ENCODE measurements at regions not wholly inside any gene's neighbourhood (a gene's known extent, or its start where the extent isn't known, plus 50 kb on each side); places are given as distances from the start of the nearest gene placed in this dataset.

DNA sequence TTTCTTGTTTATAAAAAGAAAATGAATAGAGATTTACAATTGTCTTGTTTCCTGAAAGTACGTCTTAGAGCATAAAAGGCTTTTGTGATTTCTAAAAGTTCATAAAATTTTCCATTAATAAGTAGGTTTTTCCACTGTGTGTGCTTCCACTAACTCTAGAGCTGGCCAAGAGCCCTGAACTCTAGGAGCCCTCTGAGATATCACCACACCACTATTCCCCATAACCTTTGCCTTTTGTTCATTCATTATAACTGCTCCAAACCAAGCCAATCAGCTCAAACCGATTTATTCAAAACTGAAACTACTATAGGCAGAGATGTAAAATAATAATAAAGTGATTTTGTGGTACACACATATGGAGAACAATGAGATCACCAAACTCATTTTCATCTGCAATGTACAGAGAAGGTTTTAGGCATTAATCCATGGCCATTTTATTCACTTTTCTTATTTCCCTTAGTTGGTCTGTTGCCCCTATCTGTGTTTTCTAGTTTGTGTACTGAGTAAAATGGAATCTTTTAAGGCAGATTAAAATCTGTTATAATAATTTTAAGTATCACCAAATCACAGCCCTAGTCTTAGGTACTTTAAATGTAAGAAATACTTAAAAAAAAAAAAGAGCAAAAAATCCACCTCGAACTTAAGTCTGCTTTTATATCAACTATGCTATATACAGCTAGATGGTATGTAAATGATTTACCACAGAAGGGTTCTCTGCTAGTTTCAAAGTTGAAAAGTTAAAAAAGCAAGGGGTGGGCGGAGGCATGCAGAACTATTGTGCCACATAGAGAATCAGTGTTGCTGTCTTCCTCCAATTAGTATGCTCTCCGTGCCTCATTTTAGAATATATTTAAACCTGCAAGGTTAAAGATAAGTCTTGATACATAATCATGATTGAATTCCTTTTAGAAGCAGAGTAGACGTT lies 311.3 kb downstream of the KLF12 start:
- H3K4me1 ChIP-seq = no peaks in the 10 kb centered on the region
- H3K27me3 ChIP-seq (ENCODE audit: control insufficient read depth, insufficient read depth, low read length) = no peaks in the 10 kb centered on the region
- H3K27ac ChIP-seq = no peak overlapping the region
- no peak overlapping the region for H3K4me3 ChIP-seq (ENCODE audit: low read depth, low read length)
- H2AFZ ChIP-seq = no peak overlapping the region
- no peak overlapping the region for H3K9ac ChIP-seq
- no peak overlapping the region for H3K4me2 ChIP-seq (ENCODE audit: low read length)
- no peaks in the 10 kb centered on the region for H3K9me3 ChIP-seq (ENCODE audit: control insufficient read depth, low read length)
- H3K79me2 ChIP-seq = no peaks in the 10 kb centered on the region
- TF ChIP-seq, protein P1, sequence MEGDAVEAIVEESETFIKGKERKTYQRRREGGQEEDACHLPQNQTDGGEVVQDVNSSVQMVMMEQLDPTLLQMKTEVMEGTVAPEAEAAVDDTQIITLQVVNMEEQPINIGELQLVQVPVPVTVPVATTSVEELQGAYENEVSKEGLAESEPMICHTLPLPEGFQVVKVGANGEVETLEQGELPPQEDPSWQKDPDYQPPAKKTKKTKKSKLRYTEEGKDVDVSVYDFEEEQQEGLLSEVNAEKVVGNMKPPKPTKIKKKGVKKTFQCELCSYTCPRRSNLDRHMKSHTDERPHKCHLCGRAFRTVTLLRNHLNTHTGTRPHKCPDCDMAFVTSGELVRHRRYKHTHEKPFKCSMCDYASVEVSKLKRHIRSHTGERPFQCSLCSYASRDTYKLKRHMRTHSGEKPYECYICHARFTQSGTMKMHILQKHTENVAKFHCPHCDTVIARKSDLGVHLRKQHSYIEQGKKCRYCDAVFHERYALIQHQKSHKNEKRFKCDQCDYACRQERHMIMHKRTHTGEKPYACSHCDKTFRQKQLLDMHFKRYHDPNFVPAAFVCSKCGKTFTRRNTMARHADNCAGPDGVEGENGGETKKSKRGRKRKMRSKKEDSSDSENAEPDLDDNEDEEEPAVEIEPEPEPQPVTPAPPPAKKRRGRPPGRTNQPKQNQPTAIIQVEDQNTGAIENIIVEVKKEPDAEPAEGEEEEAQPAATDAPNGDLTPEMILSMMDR (IDR thresholded peaks at IDR 0.05) = no peak
- H3K36me3 ChIP-seq (ENCODE audit: control insufficient read depth, insufficient read depth, low read length) = no peaks in the 10 kb centered on the region

DNA sequence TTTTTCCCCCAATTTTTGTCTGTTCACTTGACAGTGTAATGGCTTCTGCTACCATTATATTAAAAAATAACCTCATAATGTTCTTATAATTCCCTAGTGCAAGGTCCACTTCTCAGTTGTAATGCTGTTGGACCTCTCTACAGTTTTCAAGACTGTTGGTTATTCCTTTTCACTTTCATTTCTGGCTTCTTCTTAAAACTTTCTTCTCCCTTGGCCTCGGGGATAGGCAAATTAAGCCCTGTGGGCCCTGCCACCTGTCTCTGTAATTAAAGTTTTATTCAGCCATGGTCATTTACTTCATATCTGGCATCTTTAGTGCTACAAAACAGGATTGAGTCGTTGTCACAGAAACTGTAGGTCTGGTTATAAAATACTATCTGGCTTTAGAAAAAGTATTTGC lies 313.5 kb downstream of the KLF12 start:
- no peaks in the 10 kb centered on the region for H3K27me3 ChIP-seq (ENCODE audit: control insufficient read depth, insufficient read depth, low read length)
- no peaks in the 10 kb centered on the region for H3K36me3 ChIP-seq (ENCODE audit: control insufficient read depth, insufficient read depth, low read length)
- TF ChIP-seq, protein P1 (IDR thresholded peaks at IDR 0.05) = no peak
- H3K9ac ChIP-seq = no peak overlapping the region
- no peak overlapping the region for H3K4me3 ChIP-seq (ENCODE audit: low read depth, low read length)
- H3K27ac ChIP-seq = no peak overlapping the region
- no peaks in the 10 kb centered on the region for H3K4me1 ChIP-seq
- H3K9me3 ChIP-seq (ENCODE audit: control insufficient read depth, low read length) = no peaks in the 10 kb centered on the region
- H3K79me2 ChIP-seq = no peaks in the 10 kb centered on the region
- H3K4me2 ChIP-seq (ENCODE audit: low read length) = no peak overlapping the region
- H2AFZ ChIP-seq = no peak overlapping the region

DNA sequence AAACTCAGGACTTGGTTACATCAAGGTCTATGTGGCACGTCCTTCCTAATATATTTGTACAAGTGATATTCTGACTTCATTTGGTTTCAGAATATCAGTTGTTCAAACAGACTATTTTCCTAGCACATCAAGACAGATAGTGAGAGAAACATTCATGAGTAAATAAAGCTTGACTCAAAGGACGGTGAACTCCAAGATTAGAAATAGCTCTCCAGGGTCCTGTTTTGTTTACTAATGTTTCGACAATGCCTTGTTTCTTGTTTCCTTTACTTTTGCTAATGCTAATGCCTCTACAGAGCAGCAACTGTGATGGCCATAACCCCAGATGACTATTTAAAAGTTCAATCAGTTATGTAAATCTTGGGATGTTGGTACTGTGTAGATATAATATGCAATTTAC lies 313.9 kb downstream of the KLF12 start:
- Histone ChIP-seq H2AFZ (no peak overlapping the region), H3K9me3 (ENCODE audit: control insufficient read depth, low read length) (no peaks in the 10 kb centered on the region), H3K4me2 (ENCODE audit: low read length) (no peak overlapping the region), H3K27me3 (ENCODE audit: control insufficient read depth, insufficient read depth, low read length) (no peaks in the 10 kb centered on the region), H3K4me1 (no peaks in the 10 kb centered on the region), H3K4me3 (ENCODE audit: low read depth, low read length) (no peak overlapping the region), H3K9ac (no peak overlapping the region), H3K79me2 (no peaks in the 10 kb centered on the region), H3K27ac (no peak overlapping the region), H3K36me3 (ENCODE audit: control insufficient read depth, insufficient read depth, low read length) (no peaks in the 10 kb centered on the region)
- TF ChIP-seq, protein P1 (IDR thresholded peaks at IDR 0.05) = no peak

DNA sequence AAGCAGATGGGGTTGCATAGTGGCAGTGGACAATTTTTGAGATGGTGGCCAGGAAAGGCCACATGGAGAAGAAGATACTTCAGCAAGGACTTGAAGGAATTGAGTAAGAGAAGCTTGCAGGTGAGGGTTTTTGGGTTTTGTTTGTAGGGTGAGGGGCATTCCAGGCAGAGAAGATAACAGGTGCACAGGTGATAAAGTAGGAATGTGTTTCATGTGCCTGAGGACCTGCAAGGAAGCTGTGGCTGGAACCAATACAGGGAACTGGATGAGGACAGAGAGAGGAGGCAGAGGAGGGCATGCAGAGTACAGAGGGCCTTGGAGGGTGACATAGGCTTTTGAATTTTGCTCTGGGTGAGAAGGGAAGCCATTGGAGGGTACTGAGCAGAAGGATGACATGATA lies 314.5 kb downstream of the KLF12 start:
- Histone ChIP-seq H3K36me3 (ENCODE audit: control insufficient read depth, insufficient read depth, low read length) (no peaks in the 10 kb centered on the region), H3K9ac (no peak overlapping the region), H3K27ac (no peak overlapping the region), H3K4me2 (ENCODE audit: low read length) (no peak overlapping the region), H3K27me3 (ENCODE audit: control insufficient read depth, insufficient read depth, low read length) (no peaks in the 10 kb centered on the region), H2AFZ (no peak overlapping the region), H3K4me1 (no peaks in the 10 kb centered on the region), H3K4me3 (ENCODE audit: low read depth, low read length) (no peak overlapping the region), H3K9me3 (ENCODE audit: control insufficient read depth, low read length) (no peaks in the 10 kb centered on the region), H3K79me2 (no peaks in the 10 kb centered on the region)
- TF ChIP-seq, protein P1 (IDR thresholded peaks at IDR 0.05) = no peak

DNA sequence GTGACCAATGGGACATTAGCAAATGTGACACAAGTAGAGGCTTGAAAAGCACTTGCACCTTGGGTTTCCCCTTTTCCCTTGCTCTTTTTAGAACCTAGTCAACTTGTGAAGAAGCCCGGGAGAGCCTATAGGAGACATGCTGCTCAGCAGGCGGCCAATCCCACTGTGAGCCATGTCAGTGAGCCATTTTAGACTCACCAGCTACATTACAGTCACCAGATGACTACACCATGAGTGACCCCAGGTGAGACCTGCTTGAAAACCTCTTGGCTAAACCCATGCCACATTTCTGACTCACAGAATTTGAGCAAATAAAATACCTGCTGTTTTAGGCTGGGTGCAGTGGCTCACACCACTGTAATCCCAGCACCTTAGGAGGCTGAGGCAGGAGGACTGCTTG lies 317.5 kb downstream of the KLF12 start:
- TF ChIP-seq, protein P1 (IDR thresholded peaks at IDR 0.05) = no peak

More for the DNA sequence above, 317.5 kb downstream of the KLF12 start:
- H3K27me3 ChIP-seq (ENCODE audit: control insufficient read depth, insufficient read depth, low read length) = no peaks in the 10 kb centered on the region
- H3K4me3 ChIP-seq (ENCODE audit: low read depth, low read length) = no peak overlapping the region
- no peaks in the 10 kb centered on the region for H3K4me1 ChIP-seq
- no peaks in the 10 kb centered on the region for H3K9me3 ChIP-seq (ENCODE audit: control insufficient read depth, low read length)
- no peak overlapping the region for H3K27ac ChIP-seq
- H3K4me2 ChIP-seq (ENCODE audit: low read length) = no peak overlapping the region
- no peak overlapping the region for H3K9ac ChIP-seq
- no peak overlapping the region for H2AFZ ChIP-seq
- H3K79me2 ChIP-seq = no peaks in the 10 kb centered on the region
- H3K36me3 ChIP-seq (ENCODE audit: control insufficient read depth, insufficient read depth, low read length) = no peaks in the 10 kb centered on the region
